ENCODE measurements at regions not wholly inside any gene's neighbourhood (a gene's known extent, or its start where the extent isn't known, plus 50 kb on each side); places are given as distances from the start of the nearest gene placed in this dataset.
A peak's percentile ranks its signal among the peaks of the same experiment; 100 is the strongest.

GRCh38 chr21:27779606-27780005 lies 812.7 kb upstream of the ADAMTS5 start:
- peaks cover 5% of the 10 kb centered on the region; the same call in 1 of the 3 replicates for H3K36me3 Mint-ChIP-seq (ENCODE audit: low read depth)
- no peak for ATAC-seq
- H2AFZ ChIP-seq: no peak overlapping the region
- H3K9me2 ChIP-seq (ENCODE audit: insufficient read depth): peaks cover 4% of the 10 kb centered on the region; the same call in 1 of the 2 replicates
- no peaks in the 10 kb centered on the region for H3K79me2 ChIP-seq (replicated peaks; ENCODE audit: insufficient read depth)
- no peak overlapping the region for H3K27ac ChIP-seq (ENCODE audit: low read depth)
- no peaks in the 10 kb centered on the region for H3K36me3 ChIP-seq (ENCODE audit: insufficient read depth)
- H3K4me2 ChIP-seq: no peak overlapping the region
- no peaks in the 10 kb centered on the region for H3K27me3 ChIP-seq (ENCODE audit: insufficient read depth)
- no peaks in the 10 kb centered on the region; the same call in 1 of the 3 replicates for H3K9me3 Mint-ChIP-seq
- no peak overlapping the region for H3K27ac Mint-ChIP-seq
- no peak for DNase-seq (ENCODE audit: low spot score)
- TF ChIP-seq EZH2 (IDR thresholded peaks at IDR 0.05; ENCODE audit: low read depth, unreplicated experiment) (no peak), REST (IDR thresholded peaks at IDR 0.05; ENCODE audit: unreplicated experiment) (no peak), CREB1 (CRISPR knock-in tag; IDR thresholded peaks at IDR 0.05; ENCODE audit: low read depth) (no peak), ETS1 (IDR thresholded peaks at IDR 0.05) (no peak), STAT1 (IDR thresholded peaks at IDR 0.05; ENCODE audit: unreplicated experiment) (no peak), JUNB (IDR thresholded peaks at IDR 0.05; ENCODE audit: unreplicated experiment) (no peak), ZNF114 (CRISPR knock-in tag; IDR thresholded peaks at IDR 0.05) (no peak)
- TF ChIP-seq, protein P1, sequence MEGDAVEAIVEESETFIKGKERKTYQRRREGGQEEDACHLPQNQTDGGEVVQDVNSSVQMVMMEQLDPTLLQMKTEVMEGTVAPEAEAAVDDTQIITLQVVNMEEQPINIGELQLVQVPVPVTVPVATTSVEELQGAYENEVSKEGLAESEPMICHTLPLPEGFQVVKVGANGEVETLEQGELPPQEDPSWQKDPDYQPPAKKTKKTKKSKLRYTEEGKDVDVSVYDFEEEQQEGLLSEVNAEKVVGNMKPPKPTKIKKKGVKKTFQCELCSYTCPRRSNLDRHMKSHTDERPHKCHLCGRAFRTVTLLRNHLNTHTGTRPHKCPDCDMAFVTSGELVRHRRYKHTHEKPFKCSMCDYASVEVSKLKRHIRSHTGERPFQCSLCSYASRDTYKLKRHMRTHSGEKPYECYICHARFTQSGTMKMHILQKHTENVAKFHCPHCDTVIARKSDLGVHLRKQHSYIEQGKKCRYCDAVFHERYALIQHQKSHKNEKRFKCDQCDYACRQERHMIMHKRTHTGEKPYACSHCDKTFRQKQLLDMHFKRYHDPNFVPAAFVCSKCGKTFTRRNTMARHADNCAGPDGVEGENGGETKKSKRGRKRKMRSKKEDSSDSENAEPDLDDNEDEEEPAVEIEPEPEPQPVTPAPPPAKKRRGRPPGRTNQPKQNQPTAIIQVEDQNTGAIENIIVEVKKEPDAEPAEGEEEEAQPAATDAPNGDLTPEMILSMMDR (conservative IDR thresholded peaks at IDR 0.05; ENCODE audit: low read depth in 2 of 2): no peak
- peaks cover 5% of the 10 kb centered on the region for H3K27me3 Mint-ChIP-seq (ENCODE audit: insufficient read depth, low read depth, poor library complexity)
- H3K4me1 ChIP-seq (ENCODE audit: insufficient read depth): no peaks in the 10 kb centered on the region
- H3K4me3 Mint-ChIP-seq: no peak overlapping the region
- no peak overlapping the region for H3K4me3 ChIP-seq
- no peaks in the 10 kb centered on the region; the same call in 2 of the 3 replicates for H3K4me1 Mint-ChIP-seq
- H4K20me1 ChIP-seq (replicated peaks; ENCODE audit: insufficient read depth): no peaks in the 10 kb centered on the region
- no peaks in the 10 kb centered on the region for H3F3A ChIP-seq (replicated peaks; ENCODE audit: low read depth)

DNA sequence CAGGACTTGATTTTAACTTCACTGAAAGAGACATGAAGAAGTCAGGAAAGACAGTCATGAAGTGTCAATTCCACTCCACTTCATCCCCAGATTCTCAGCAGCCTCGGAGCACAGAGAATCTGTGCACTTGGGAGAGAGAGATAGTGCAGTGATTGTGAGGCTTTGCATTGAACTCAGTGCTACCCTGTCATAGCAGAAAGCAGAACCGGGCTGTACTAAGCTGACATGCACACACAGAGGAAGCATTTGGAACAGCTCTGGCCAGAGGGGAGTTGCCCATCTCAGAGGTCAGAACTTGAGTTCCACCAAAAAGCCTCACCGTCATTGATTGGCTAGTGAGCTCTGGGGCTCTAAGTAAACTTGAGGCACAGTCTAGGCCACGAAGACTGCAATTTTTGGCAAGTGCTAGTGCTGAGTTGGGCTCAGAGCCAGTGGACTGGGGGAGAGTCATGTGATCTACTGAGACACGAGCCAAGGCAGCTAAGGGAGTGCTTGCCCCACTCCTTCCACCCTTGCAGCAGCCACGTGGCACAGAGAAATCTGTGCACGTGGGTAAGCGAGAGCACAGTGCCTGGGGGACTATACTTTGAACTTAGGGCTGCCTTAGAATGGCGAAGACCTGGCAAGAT lies 810.2 kb upstream of the ADAMTS5 start:
- Histone ChIP-seq H3K4me3 (no peak overlapping the region), H3K4me1 (ENCODE audit: insufficient read depth) (no peaks in the 10 kb centered on the region), H3K79me2 (replicated peaks; ENCODE audit: insufficient read depth) (no peaks in the 10 kb centered on the region), H3K27ac (ENCODE audit: low read depth) (no peak overlapping the region), H3K27me3 (ENCODE audit: insufficient read depth) (no peaks in the 10 kb centered on the region), H3K4me2 (no peak overlapping the region), H3K9me2 (ENCODE audit: insufficient read depth) (peaks cover 4% of the 10 kb centered on the region; the same call in 1 of the 2 replicates), H4K20me1 (replicated peaks; ENCODE audit: insufficient read depth) (no peaks in the 10 kb centered on the region), H2AFZ (0 out of 2 replicates have a peak overlapping the region, but pooled peaks have one; percentile 38), H3K36me3 (ENCODE audit: insufficient read depth) (no peaks in the 10 kb centered on the region), H3F3A (replicated peaks; ENCODE audit: low read depth) (no peaks in the 10 kb centered on the region)
- peaks cover 5% of the 10 kb centered on the region for H3K27me3 Mint-ChIP-seq (ENCODE audit: insufficient read depth, low read depth, poor library complexity)
- no peak overlapping the region for H3K27ac Mint-ChIP-seq
- DNase-seq (ENCODE audit: low spot score): no peak
- no peaks in the 10 kb centered on the region for H3K36me3 Mint-ChIP-seq (ENCODE audit: low read depth)
- H3K9me3 Mint-ChIP-seq: no peaks in the 10 kb centered on the region; the same call in 2 of the 3 replicates
- H3K4me3 Mint-ChIP-seq: no peak overlapping the region
- no peak for ATAC-seq
- no peaks in the 10 kb centered on the region for H3K4me1 Mint-ChIP-seq
- TF ChIP-seq ZNF114 (CRISPR knock-in tag; IDR thresholded peaks at IDR 0.05) (no peak), NANOG (IDR thresholded peaks at IDR 0.05; ENCODE audit: borderline replicate concordance) (no peak), STAT1 (IDR thresholded peaks at IDR 0.05; ENCODE audit: unreplicated experiment) (no peak), CREB1 (CRISPR knock-in tag; IDR thresholded peaks at IDR 0.05; ENCODE audit: low read depth) (no peak)

Data from GM23338 (cell line).